HCT116 (cell line): ENCODE measurements at regions not wholly inside any gene's neighbourhood (a gene's known extent, or its start where the extent isn't known, plus 50 kb on each side); places are given as distances from the start of the nearest gene placed in this dataset.

Source experiments
- ATAC-seq: fragments of 200-7000 bp; cut with Tn5 transposase; 2 replicates; pipeline ENCODE4 v1.9.1; 2020; ENCODE audit warnings: mild to moderate bottlenecking, moderate library complexity
- BruUV-seq: library from RNA; stranded (reverse); fragments of 400-500 nt; replicated peaks from 2 replicates; lab custom pipeline; 2021; lab: Mats Ljungman, UMichigan
- CTCF ChIA-PET: fragments of 300-600 bp; sonication (Branson Sonifier 250); formaldehyde crosslinking; loops from one replicate; lab custom pipeline; 2021; ENCODE audit warnings: antibody characterized with exemption; lab: Charles Lee
- POLR2A ChIA-PET: fragments of 300-600, 350-600 bp; sonication (Branson Sonifier 250); formaldehyde crosslinking; loops from one replicate; lab custom pipeline; 2021; ENCODE audit warnings: antibody characterized with exemption; lab: Charles Lee
- RAD21 ChIA-PET, 2 experiments: fragments of 300-600 bp; sonication (Branson Sonifier 250); formaldehyde crosslinking; loops; one replicate each; lab custom pipeline; 2023; ENCODE audit warnings: low total read pairs in 2 of 2; ENCODE audit not compliant: uncharacterized antibody in 2 of 2, unreplicated experiment in 2 of 2, low non-redundant PET in 1 of 2; lab: Charles Lee
- DNase-seq: peaks from one replicate; pipeline ENCODE4 v3.0.0-alpha.2; 2010; ENCODE audit warnings: low read depth, low spot score
- H2AFZ ChIP-seq: fragments of 200-600 bp; shearing (Covaris generic), sonication (generic); 2 replicates; pipeline ENCODE4 v1.6.1; 2017; ENCODE audit warnings: low read depth, mixed run types, mixed read lengths, antibody characterized with exemption, low read length; ENCODE audit not compliant: poor library complexity, severe bottlenecking
- H3K27ac ChIP-seq: 2 replicates; pipeline ENCODE4 v1.5.1; 2012; ENCODE audit warnings: low read depth, low read length
- H3K27me3 ChIP-seq: fragments of 200-600 bp; sonication (generic); 2 replicates; pipeline ENCODE4 v1.6.1; 2016; ENCODE audit warnings: mixed run types, low read length, mixed read lengths; ENCODE audit not compliant: insufficient read depth
- H3K36me3 ChIP-seq, 2 experiments: fragments of 200-500 bp in 1 of 2; fragments of 200-600 bp in 1 of 2; sonication (Bioruptor generic) in 1 of 2; sonication (generic) in 1 of 2; 2 replicates each; pipeline versions ENCODE4 v1.5.1 to v1.6.1; 2014 to 2016; ENCODE audit warnings: low read length in 2 of 2, inconsistent platforms in 1 of 2, mixed read lengths in 1 of 2, mixed run types in 1 of 2; ENCODE audit not compliant: insufficient read depth in 2 of 2, control insufficient read depth in 1 of 2
- H3K4me1 ChIP-seq, 2 experiments: fragments of 200-600 bp in 1 of 2; sonication (generic) in 1 of 2; 2 replicates each; pipeline versions ENCODE4 v1.5.1 to v1.6.1; 2012 to 2017; ENCODE audit warnings: low read length in 2 of 2, inconsistent platforms in 1 of 2, mild to moderate bottlenecking in 1 of 2, mixed read lengths in 1 of 2, mixed run types in 1 of 2, moderate library complexity in 1 of 2; ENCODE audit not compliant: insufficient read depth in 2 of 2, control insufficient read depth in 1 of 2
- H3K4me2 ChIP-seq: fragments of 200-600 bp; sonication (generic); 2 replicates; pipeline ENCODE4 v1.6.1; 2017; ENCODE audit warnings: mixed run types, low read length, mixed read lengths
- H3K4me3 ChIP-seq, 2 experiments: fragments of 200-600 bp in 1 of 2; sonication (generic) in 1 of 2; replicated peaks in 1 of 2; 2 replicates each; pipeline ENCODE4 v1.5.1; 2011 to 2016; ENCODE audit warnings: low read length in 2 of 2, control low read depth in 1 of 2, low read depth in 1 of 2, mild to moderate bottlenecking in 1 of 2, mixed read lengths in 1 of 2, mixed run types in 1 of 2
- H3K79me2 ChIP-seq: fragments of 200-600 bp; sonication (generic); 2 replicates; pipeline ENCODE4 v1.6.1; 2017; ENCODE audit warnings: mild to moderate bottlenecking, mixed run types, low read length, moderate library complexity, mixed read lengths; ENCODE audit not compliant: insufficient read depth
- H3K9ac ChIP-seq: fragments of 200-600 bp; sonication (generic); 2 replicates; pipeline ENCODE4 v1.6.1; 2016; ENCODE audit warnings: low read length, mixed read lengths
- H3K9me2 ChIP-seq: fragments of 200-600 bp; sonication (generic), shearing (Covaris generic); 2 replicates; pipeline ENCODE4 v1.6.1; 2017; ENCODE audit warnings: mixed run types, mild to moderate bottlenecking, moderate library complexity; ENCODE audit not compliant: insufficient read depth
- H3K9me3 ChIP-seq, 2 experiments: fragments of 200-500 bp in 1 of 2; fragments of 200-600 bp in 1 of 2; sonication (Bioruptor generic) in 1 of 2; sonication (generic) in 1 of 2; 2 replicates each; pipeline ENCODE4 v1.6.1; 2014 to 2017; ENCODE audit warnings: low read length in 2 of 2, mixed read lengths in 2 of 2, inconsistent platforms in 1 of 2, low read depth in 1 of 2, mild to moderate bottlenecking in 1 of 2, mixed run types in 1 of 2, moderate library complexity in 1 of 2; ENCODE audit not compliant: control insufficient read depth in 1 of 2, insufficient read depth in 1 of 2
- H4K20me1 ChIP-seq: fragments of 200-600 bp; sonication (generic), shearing (Covaris generic); 2 replicates; pipeline ENCODE4 v1.6.1; 2017; ENCODE audit warnings: mixed run types, mild to moderate bottlenecking, moderate library complexity; ENCODE audit not compliant: insufficient read depth
- POLR2A ChIP-seq: IDR thresholded peaks from 2 replicates; pipeline ENCODE4 v1.7.0; 2011; ENCODE audit warnings: borderline replicate concordance; ENCODE audit not compliant: insufficient read depth, insufficient read length; ENCODE audit errors: extremely low read depth
- YY1 ChIP-seq: IDR thresholded peaks from 2 replicates; pipeline ENCODE4 v1.6.1; 2011; ENCODE audit warnings: low read length, low read depth, moderate library complexity, mild to moderate bottlenecking; ENCODE audit not compliant: insufficient replicate concordance; ENCODE audit errors: extremely low read depth
- ZNF274 ChIP-seq: fragments of 200-500 bp; sonication (Bioruptor generic); IDR thresholded peaks from 2 replicates; pipeline ENCODE4 v1.6.1; 2014; ENCODE audit warnings: mild to moderate bottlenecking, low read depth, low read length, inconsistent platforms
- intact Hi-C: fragments of 100-400 bp; cut with micrococcal nuclease; formaldehyde crosslinking; loops from 2 replicates; pipeline ENCODE4 v1.10.0; 2022
- TF ChIP-seq, protein P1 (sequence below): IDR thresholded peaks from 2 replicates; pipeline ENCODE4 v1.6.1; 2011; ENCODE audit warnings: mild to moderate bottlenecking, low read length, moderate library complexity; ENCODE audit not compliant: insufficient replicate concordance; ENCODE audit errors: extremely low read depth
- TF ChIP-seq, protein P2 (sequence below): IDR thresholded peaks from 2 replicates; pipeline ENCODE4 v1.6.1; 2012; ENCODE audit warnings: low read depth
- TF ChIP-seq, protein P3 (sequence below): IDR thresholded peaks from 2 replicates; pipeline ENCODE4 v1.6.1; 2012

DNA sequence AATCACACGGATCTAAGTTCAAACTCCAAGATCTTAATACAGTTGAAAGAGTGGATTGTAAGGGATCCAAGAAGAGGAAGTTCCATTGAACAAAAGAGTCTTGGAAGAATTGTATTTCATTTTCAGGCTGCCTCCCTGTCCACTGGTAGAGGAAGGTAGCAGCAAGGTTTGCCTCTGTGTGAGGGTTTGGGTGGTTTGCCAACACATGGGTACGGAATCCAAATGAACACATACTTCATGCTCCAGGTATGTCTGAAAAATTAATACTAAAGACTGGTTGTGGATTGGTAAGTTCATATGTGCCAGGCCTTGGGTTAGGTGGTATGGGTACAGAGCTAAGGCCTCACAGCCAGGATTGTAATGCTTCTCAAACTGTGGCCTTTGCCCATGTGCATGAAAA lies 523.6 kb upstream of the BOD1L1 start:
- Histone ChIP-seq H3K79me2 (no peaks in the 10 kb centered on the region), H3K9me3 (peaks cover 0 to 12% of the 10 kb centered on the region in 2 experiments; a peak in 2 of 4 replicates), H3K36me3 (no peaks in the 10 kb centered on the region), H3K4me3 (no peak overlapping the region), H3K4me2 (no peak overlapping the region), H4K20me1 (no peaks in the 10 kb centered on the region), H3K4me1 (no peaks in the 10 kb centered on the region), H3K27ac (no peak overlapping the region), H2AFZ (no peak overlapping the region), H3K27me3 (no peaks in the 10 kb centered on the region), H3K9ac (no peak overlapping the region), H3K9me2 (no peaks in the 10 kb centered on the region)
- ChIA-PET RAD21 (no interaction called here), POLR2A (no interaction called here), CTCF (no interaction called here)
- ATAC-seq (no peak), DNase-seq (no peak)
- TF ChIP-seq, protein P1, sequence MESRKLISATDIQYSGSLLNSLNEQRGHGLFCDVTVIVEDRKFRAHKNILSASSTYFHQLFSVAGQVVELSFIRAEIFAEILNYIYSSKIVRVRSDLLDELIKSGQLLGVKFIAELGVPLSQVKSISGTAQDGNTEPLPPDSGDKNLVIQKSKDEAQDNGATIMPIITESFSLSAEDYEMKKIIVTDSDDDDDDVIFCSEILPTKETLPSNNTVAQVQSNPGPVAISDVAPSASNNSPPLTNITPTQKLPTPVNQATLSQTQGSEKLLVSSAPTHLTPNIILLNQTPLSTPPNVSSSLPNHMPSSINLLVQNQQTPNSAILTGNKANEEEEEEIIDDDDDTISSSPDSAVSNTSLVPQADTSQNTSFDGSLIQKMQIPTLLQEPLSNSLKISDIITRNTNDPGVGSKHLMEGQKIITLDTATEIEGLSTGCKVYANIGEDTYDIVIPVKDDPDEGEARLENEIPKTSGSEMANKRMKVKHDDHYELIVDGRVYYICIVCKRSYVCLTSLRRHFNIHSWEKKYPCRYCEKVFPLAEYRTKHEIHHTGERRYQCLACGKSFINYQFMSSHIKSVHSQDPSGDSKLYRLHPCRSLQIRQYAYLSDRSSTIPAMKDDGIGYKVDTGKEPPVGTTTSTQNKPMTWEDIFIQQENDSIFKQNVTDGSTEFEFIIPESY = no peak
- intact Hi-C loops = no loop called here
- no TSS peak for BruUV-seq

DNA sequence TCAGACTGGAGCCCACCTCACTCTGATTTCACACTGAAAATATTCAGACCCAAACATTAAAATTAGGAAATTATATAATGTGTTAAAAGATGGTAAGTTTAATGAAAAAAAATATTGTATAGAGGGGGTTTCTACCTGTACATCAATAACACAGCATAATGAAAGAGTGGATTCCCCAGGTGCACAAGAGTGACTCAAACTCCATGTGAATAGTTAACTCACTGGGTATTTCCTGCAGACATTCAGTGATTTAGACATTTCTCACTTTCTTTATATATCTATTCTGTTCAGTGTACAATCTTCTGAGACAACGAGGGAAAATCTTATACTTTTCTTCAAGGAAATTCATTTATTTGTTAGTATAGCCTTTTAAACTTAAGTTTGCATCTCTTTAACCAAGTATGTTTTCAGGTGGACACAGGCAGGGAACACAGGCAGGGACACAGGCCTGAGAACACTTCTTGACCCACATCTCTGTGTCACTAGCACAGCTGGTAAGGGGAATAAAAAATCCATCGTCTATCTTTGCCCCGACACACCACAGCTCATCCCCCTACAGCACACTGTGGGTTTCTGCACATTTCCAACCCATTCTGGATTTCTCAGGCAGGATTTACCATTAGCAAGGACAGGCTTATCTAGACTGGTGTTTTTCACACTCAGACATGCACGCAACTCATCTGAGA lies 525.5 kb upstream of the BOD1L1 start:
- no peak overlapping the region for H3K4me2 ChIP-seq
- intact Hi-C loops = no loop called here
- H3K9me3 ChIP-seq = peaks cover 0 to 12% of the 10 kb centered on the region in 2 experiments; a peak in 2 of 4 replicates
- DNase-seq = no peak
- RAD21 ChIA-PET = no interaction called here
- no peaks in the 10 kb centered on the region for H4K20me1 ChIP-seq
- H2AFZ ChIP-seq = no peak overlapping the region
- no peaks in the 10 kb centered on the region for H3K79me2 ChIP-seq
- ATAC-seq = no peak
- no peaks in the 10 kb centered on the region for H3K9me2 ChIP-seq
- no peaks in the 10 kb centered on the region for H3K36me3 ChIP-seq
- TF ChIP-seq POLR2A (no peak), YY1 (no peak), ZNF274 (no peak)
- TF ChIP-seq, protein P2, sequence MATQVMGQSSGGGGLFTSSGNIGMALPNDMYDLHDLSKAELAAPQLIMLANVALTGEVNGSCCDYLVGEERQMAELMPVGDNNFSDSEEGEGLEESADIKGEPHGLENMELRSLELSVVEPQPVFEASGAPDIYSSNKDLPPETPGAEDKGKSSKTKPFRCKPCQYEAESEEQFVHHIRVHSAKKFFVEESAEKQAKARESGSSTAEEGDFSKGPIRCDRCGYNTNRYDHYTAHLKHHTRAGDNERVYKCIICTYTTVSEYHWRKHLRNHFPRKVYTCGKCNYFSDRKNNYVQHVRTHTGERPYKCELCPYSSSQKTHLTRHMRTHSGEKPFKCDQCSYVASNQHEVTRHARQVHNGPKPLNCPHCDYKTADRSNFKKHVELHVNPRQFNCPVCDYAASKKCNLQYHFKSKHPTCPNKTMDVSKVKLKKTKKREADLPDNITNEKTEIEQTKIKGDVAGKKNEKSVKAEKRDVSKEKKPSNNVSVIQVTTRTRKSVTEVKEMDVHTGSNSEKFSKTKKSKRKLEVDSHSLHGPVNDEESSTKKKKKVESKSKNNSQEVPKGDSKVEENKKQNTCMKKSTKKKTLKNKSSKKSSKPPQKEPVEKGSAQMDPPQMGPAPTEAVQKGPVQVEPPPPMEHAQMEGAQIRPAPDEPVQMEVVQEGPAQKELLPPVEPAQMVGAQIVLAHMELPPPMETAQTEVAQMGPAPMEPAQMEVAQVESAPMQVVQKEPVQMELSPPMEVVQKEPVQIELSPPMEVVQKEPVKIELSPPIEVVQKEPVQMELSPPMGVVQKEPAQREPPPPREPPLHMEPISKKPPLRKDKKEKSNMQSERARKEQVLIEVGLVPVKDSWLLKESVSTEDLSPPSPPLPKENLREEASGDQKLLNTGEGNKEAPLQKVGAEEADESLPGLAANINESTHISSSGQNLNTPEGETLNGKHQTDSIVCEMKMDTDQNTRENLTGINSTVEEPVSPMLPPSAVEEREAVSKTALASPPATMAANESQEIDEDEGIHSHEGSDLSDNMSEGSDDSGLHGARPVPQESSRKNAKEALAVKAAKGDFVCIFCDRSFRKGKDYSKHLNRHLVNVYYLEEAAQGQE = no peak
- TF ChIP-seq, protein P3, sequence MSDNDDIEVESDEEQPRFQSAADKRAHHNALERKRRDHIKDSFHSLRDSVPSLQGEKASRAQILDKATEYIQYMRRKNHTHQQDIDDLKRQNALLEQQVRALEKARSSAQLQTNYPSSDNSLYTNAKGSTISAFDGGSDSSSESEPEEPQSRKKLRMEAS = no peak
- TF ChIP-seq, all 23 proteins: peak for 0
- no peak overlapping the region for H3K27ac ChIP-seq
- ChIA-PET CTCF (no interaction called here), POLR2A (no interaction called here)
- H3K4me1 ChIP-seq = no peaks in the 10 kb centered on the region
- no peaks in the 10 kb centered on the region for H3K27me3 ChIP-seq
- no peak overlapping the region for H3K9ac ChIP-seq
- no TSS peak for BruUV-seq
- no peak overlapping the region for H3K4me3 ChIP-seq
